CD4-positive, CD25-positive, alpha-beta regulatory T cell (primary cell): ENCODE measurements at regions not wholly inside any gene's neighbourhood (a gene's known extent, or its start where the extent isn't known, plus 50 kb on each side); places are given as distances from the start of the nearest gene placed in this dataset.

Experiments used
- ATAC-seq, 2 donors: fragments of 150-1000 bp; cut with Tn5 transposase; one replicate each; pipeline ENCODE4 v1.10.0; 2021; ENCODE audit warnings: low read depth in 2 of 2, moderate number of reproducible peaks in 2 of 2, moderate library complexity in 1 of 2
- DNase-seq, 3 donors: peaks; one replicate each; pipeline versions ENCODE4 v3.0.0 to v3.0.0-alpha.2; 2012 to 2022; ENCODE audit warnings: mixed read lengths in 1 of 3
- H3K27ac ChIP-seq: one replicate; pipeline ENCODE4 v1.7.0; 2013; ENCODE audit warnings: mild to moderate bottlenecking, low read length; ENCODE audit not compliant: insufficient read depth, poor library complexity, severe bottlenecking
- H3K27me3 ChIP-seq: one replicate; pipeline ENCODE4 v1.7.0; 2013; ENCODE audit warnings: low read length; ENCODE audit not compliant: control insufficient read depth, insufficient read depth
- H3K36me3 ChIP-seq: one replicate; pipeline ENCODE4 v1.7.0; 2013; ENCODE audit warnings: mild to moderate bottlenecking, low read length, moderate library complexity; ENCODE audit not compliant: control insufficient read depth, insufficient read depth
- H3K4me1 ChIP-seq: 2 replicates; pipeline ENCODE4 v1.7.0; 2013; ENCODE audit warnings: mild to moderate bottlenecking, low read length; ENCODE audit not compliant: insufficient read depth, control insufficient read depth, poor library complexity, severe bottlenecking
- H3K4me3 ChIP-seq: one replicate; pipeline ENCODE4 v1.7.0; 2013; ENCODE audit warnings: low read depth, mild to moderate bottlenecking, low read length, moderate library complexity
- H3K9me3 ChIP-seq, 2 experiments: 1 replicate in 1 of 2; 2 replicates in 1 of 2; pipeline ENCODE4 v1.7.0; 2013; ENCODE audit warnings: low read length in 2 of 2, mild to moderate bottlenecking in 1 of 2, moderate library complexity in 1 of 2; ENCODE audit not compliant: control insufficient read depth in 2 of 2
- H3K27ac Mint-ChIP-seq, 3 donors: one replicate each; pipeline ENCODE4 v1.8.0; 2020 to 2022; ENCODE audit warnings: mild to moderate bottlenecking in 3 of 3, mixed read lengths in 3 of 3, moderate library complexity in 2 of 3
- H3K27me3 Mint-ChIP-seq: one replicate; pipeline ENCODE4 v1.8.0; 2022; ENCODE audit warnings: mild to moderate bottlenecking, mixed read lengths
- H3K36me3 Mint-ChIP-seq: one replicate; pipeline ENCODE4 v1.8.0; 2020; ENCODE audit warnings: mixed read lengths
- H3K4me1 Mint-ChIP-seq, 4 donors: one replicate each; pipeline ENCODE4 v1.8.0; 2020 to 2022; ENCODE audit warnings: mixed read lengths in 4 of 4, mild to moderate bottlenecking in 1 of 4
- H3K4me3 Mint-ChIP-seq, 4 donors: one replicate each; pipeline ENCODE4 v1.8.0; 2020 to 2022; ENCODE audit warnings: mild to moderate bottlenecking in 4 of 4, mixed read lengths in 4 of 4, moderate library complexity in 3 of 4
- H3K9me3 Mint-ChIP-seq, 7 donors: one replicate each; pipeline ENCODE4 v1.8.0; 2020 to 2022; ENCODE audit warnings: mixed read lengths in 7 of 7, mild to moderate bottlenecking in 3 of 7, moderate library complexity in 2 of 7

DNA sequence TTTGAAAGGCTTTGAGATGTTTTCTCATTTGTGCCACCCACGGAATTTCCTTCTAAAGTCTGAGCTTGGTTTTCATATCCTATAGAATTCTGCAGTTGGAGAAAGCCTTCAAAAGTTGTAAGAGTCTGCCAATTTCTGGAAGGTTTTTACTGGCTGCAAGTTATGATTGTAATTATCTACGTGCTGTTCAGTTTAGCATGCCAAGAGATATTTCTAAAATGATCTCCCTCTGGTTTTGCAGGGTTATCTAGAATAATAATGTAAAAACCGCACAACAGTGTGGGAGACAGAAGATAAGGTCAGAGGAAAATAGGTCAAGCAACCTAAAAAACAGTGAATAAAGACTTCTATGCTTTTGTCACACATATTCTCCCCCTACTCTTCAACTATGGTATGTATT is 69.3 kb downstream of the MTERF1 start:
- no peaks in the 10 kb centered on the region for H3K4me1 ChIP-seq
- H3K4me3 ChIP-seq, result no peak overlapping the region
- no peak for ATAC-seq
- Mint-ChIP-seq H3K9me3 (peaks cover 0 to 6% (median 2%) of the 10 kb centered on the region in 7 donors), H3K27me3 (no peaks in the 10 kb centered on the region), H3K4me3 (no peak overlapping the region), H3K27ac (no peak overlapping the region), H3K4me1 (no peaks in the 10 kb centered on the region), H3K36me3 (no peaks in the 10 kb centered on the region)
- H3K36me3 ChIP-seq, result no peaks in the 10 kb centered on the region
- H3K27me3 ChIP-seq, result no peaks in the 10 kb centered on the region
- no peak overlapping the region for H3K27ac ChIP-seq
- DNase-seq, result no peak
- H3K9me3 ChIP-seq, result no peaks in the 10 kb centered on the region

DNA sequence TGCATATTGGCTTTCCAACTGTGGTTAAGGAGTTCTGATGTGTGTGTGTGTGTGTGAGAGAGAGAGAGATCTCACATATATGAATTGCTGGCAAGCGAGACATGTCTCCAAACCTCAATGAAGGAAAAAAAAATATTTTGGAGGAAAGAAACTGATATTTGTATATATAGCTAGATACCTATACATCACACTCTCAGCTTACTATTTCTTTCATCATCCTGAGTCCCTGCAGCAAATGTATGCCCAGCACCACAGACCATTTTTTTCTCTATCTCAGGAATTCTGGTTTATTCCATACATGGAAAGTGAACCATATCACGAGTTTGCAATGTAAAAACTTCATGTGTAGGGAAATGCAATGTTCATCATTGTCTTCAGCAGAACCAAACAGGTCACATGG is 68.9 kb downstream of the MTERF1 start:
- ATAC-seq (no peak), DNase-seq (no peak)
- H3K27me3 Mint-ChIP-seq, result no peaks in the 10 kb centered on the region
- H3K4me3 ChIP-seq, result no peak overlapping the region
- no peaks in the 10 kb centered on the region for H3K9me3 ChIP-seq
- H3K4me1 Mint-ChIP-seq, result no peaks in the 10 kb centered on the region
- H3K27me3 ChIP-seq, result no peaks in the 10 kb centered on the region
- no peak overlapping the region for H3K27ac ChIP-seq
- no peaks in the 10 kb centered on the region for H3K36me3 ChIP-seq
- no peak overlapping the region for H3K4me3 Mint-ChIP-seq
- H3K27ac Mint-ChIP-seq, result no peak overlapping the region
- no peaks in the 10 kb centered on the region for H3K4me1 ChIP-seq
- no peaks in the 10 kb centered on the region for H3K36me3 Mint-ChIP-seq
- H3K9me3 Mint-ChIP-seq, result peaks cover 0 to 8% (median 2%) of the 10 kb centered on the region in 7 donors

DNA sequence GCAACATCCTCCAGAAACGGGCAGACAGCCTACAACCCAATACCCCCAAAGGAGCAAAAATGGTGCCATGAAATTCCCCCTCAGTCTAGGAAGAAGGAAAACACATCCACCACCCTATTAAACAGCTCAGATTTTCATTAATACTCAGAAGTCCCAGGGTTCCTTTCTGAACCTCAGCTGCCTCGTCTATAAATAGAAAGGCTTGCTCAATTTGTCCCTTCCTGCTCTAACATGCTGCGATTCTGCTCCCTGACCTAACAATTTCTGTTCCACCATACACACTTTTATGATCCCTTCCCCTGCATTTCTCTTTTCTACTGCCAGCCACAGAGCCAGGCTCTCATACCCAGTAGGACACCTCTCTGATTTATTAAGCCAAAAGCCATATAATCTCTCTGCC is 68.1 kb downstream of the MTERF1 start:
- no peak for DNase-seq
- no peaks in the 10 kb centered on the region for H3K4me1 ChIP-seq

DNA sequence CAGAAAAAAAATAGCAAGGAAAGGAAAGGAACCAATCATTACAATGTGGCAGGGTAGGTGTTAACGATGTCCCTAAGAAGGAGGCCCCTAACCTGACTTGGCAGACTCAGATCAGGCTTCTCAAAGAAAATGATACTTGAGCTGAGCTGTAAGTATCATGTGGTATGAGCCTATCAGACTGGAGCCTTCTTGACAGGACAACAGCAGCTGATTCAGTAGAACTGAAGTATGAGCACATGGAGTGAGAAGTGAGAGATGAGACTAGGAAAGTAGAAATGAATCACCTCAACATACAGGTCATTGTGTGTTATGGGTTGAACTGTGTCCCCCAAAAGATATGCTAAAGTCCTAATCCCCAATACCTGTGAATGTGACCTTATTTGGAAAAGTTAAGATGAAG is 66.3 kb downstream of the MTERF1 start:
- DNase-seq (no peak), ATAC-seq (no peak)
- Mint-ChIP-seq H3K27ac (no peak overlapping the region), H3K27me3 (no peaks in the 10 kb centered on the region), H3K4me3 (no peak overlapping the region), H3K36me3 (no peaks in the 10 kb centered on the region), H3K9me3 (peaks cover 0 to 7% (median 5%) of the 10 kb centered on the region in 7 donors), H3K4me1 (no peaks in the 10 kb centered on the region)
- no peak overlapping the region for H3K27ac ChIP-seq
- no peaks in the 10 kb centered on the region for H3K36me3 ChIP-seq
- no peaks in the 10 kb centered on the region for H3K4me1 ChIP-seq
- H3K27me3 ChIP-seq, result no peaks in the 10 kb centered on the region
- H3K9me3 ChIP-seq, result no peaks in the 10 kb centered on the region
- no peak overlapping the region for H3K4me3 ChIP-seq

More for the DNA sequence above, 68.1 kb downstream of the MTERF1 start:
- H3K27ac ChIP-seq, result no peak overlapping the region
- no peaks in the 10 kb centered on the region for H3K4me1 Mint-ChIP-seq
- no peaks in the 10 kb centered on the region for H3K27me3 Mint-ChIP-seq
- no peak overlapping the region for H3K4me3 Mint-ChIP-seq
- ATAC-seq, result no peak
- H3K36me3 Mint-ChIP-seq, result no peaks in the 10 kb centered on the region
- no peak overlapping the region for H3K4me3 ChIP-seq
- peaks cover 0 to 12% (median 4%) of the 10 kb centered on the region in 7 donors for H3K9me3 Mint-ChIP-seq
- no peaks in the 10 kb centered on the region for H3K9me3 ChIP-seq
- H3K27ac Mint-ChIP-seq, result no peak overlapping the region
- H3K36me3 ChIP-seq, result no peaks in the 10 kb centered on the region
- H3K27me3 ChIP-seq, result no peaks in the 10 kb centered on the region
